Kidney (tissue), 13 donors: ENCODE measurements at regions not wholly inside any gene's neighbourhood (a gene's known extent, or its start where the extent isn't known, plus 50 kb on each side); places are given as distances from the start of the nearest gene placed in this dataset.

Experiments used
- DNase-seq, 5 donors: peaks; one replicate each; pipeline ENCODE4 v3.0.0-alpha.2; 2013 to 2020
- FAIRE-seq: peaks from 2 replicates; lab custom pipeline; 2012; peaks lifted over from hg19 to GRCh38; lab: Jason Lieb, UNC
- H3K27ac ChIP-seq, 2 donors: one replicate each; pipeline ENCODE4 v1.7.0; 2013; ENCODE audit warnings: low read depth in 2 of 2, low read length in 2 of 2, inconsistent platforms in 1 of 2
- H3K27me3 ChIP-seq: one replicate; pipeline ENCODE4 v1.7.1; 2013; ENCODE audit warnings: low read length, inconsistent platforms; ENCODE audit not compliant: control insufficient read depth, insufficient read depth
- H3K36me3 ChIP-seq, 3 donors: one replicate each; pipeline versions ENCODE4 v1.7.0 to v1.7.1; 2013; ENCODE audit warnings: low read length in 3 of 3, control low read depth in 1 of 3, inconsistent platforms in 1 of 3; ENCODE audit not compliant: insufficient read depth in 3 of 3, control insufficient read depth in 2 of 3
- H3K4me1 ChIP-seq, 3 donors: one replicate each; pipeline versions ENCODE4 v1.7.0 to v1.7.1; 2013; ENCODE audit warnings: low read length in 3 of 3, inconsistent platforms in 1 of 3, low read depth in 1 of 3; ENCODE audit not compliant: control insufficient read depth in 2 of 3, insufficient read depth in 2 of 3
- H3K4me3 ChIP-seq, 3 donors: one replicate each; pipeline versions ENCODE4 v1.7.0 to v1.8.1; 2013; ENCODE audit warnings: low read length in 3 of 3, control low read depth in 1 of 3, inconsistent platforms in 1 of 3
- H3K9ac ChIP-seq, 3 donors: one replicate each; pipeline versions ENCODE4 v1.7.0 to v1.7.1; 2013; ENCODE audit warnings: low read length in 3 of 3, control low read depth in 1 of 3, inconsistent platforms in 1 of 3
- H3K9me3 ChIP-seq, 3 donors: one replicate each; pipeline versions ENCODE4 v1.7.0 to v1.7.1; 2013; ENCODE audit warnings: low read length in 3 of 3, control low read depth in 1 of 3, inconsistent platforms in 1 of 3; ENCODE audit not compliant: control insufficient read depth in 2 of 3, insufficient read depth in 1 of 3
- CTCF ChIP-seq: IDR thresholded peaks from 3 replicates; pipeline ENCODE4 v1.5.1; 2012; ENCODE audit warnings: mild to moderate bottlenecking, moderate library complexity, borderline replicate concordance; ENCODE audit not compliant: insufficient read depth; ENCODE audit errors: extremely low read depth
- intact Hi-C: fragments of 100-400 bp; cut with DNase I; formaldehyde crosslinking; loops from one replicate; pipeline ENCODE4 v1.11.1; 2022
- donor health status: control.
- donor health status: control.
- donor health status: control.
- donor health status: control.
- donor health status: control.
- donor health status: DM: yes; HTN: yes; CAD: no.
- donor health status: Normal renal cell carcinoma (clear cell type).

DNA sequence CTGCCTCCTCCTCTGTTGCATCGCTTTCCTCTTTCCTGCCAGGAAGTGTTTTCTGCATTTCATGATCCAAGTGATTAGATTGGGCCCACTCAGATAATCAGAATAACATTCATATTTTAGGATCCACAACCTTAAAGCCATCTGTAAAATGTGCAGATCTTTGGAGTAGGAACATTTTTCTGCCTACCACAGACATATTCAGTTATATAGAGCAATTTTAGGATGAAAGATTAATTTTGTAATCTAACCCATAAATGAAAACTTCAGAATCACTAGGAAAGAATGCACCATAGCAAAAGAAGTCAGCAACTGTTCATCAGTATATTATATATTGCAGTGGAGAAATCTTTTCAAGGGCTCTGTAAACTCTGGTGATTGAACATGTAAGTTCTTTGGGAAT, 659.9 kb upstream of the LUZP2 start:
- Histone ChIP-seq H3K27me3 (no peaks in the 10 kb centered on the region), H3K4me3 (no peak overlapping the region), H3K36me3 (no peaks in the 10 kb centered on the region), H3K9ac (no peak overlapping the region), H3K27ac (no peak overlapping the region), H3K4me1 (no peaks in the 10 kb centered on the region), H3K9me3 (no peaks in the 10 kb centered on the region)
- FAIRE-seq (no peak), DNase-seq (no peak)
- TF ChIP-seq CTCF, result no peak
- intact Hi-C loops, result no loop called here

- Histone ChIP-seq H3K4me1 (no peaks in the 10 kb centered on the region), H3K27me3 (no peaks in the 10 kb centered on the region), H3K9me3 (no peaks in the 10 kb centered on the region), H3K27ac (no peak overlapping the region), H3K36me3 (no peaks in the 10 kb centered on the region), H3K4me3 (no peak overlapping the region), H3K9ac (no peak overlapping the region)
- FAIRE-seq, result no peak
- no peak for TF ChIP-seq CTCF
- DNase-seq, result no peak
- intact Hi-C loops, result no loop called here
Measured at GRCh38 chr11:23840872-23841271, 656.0 kb upstream of the LUZP2 start.

DNA sequence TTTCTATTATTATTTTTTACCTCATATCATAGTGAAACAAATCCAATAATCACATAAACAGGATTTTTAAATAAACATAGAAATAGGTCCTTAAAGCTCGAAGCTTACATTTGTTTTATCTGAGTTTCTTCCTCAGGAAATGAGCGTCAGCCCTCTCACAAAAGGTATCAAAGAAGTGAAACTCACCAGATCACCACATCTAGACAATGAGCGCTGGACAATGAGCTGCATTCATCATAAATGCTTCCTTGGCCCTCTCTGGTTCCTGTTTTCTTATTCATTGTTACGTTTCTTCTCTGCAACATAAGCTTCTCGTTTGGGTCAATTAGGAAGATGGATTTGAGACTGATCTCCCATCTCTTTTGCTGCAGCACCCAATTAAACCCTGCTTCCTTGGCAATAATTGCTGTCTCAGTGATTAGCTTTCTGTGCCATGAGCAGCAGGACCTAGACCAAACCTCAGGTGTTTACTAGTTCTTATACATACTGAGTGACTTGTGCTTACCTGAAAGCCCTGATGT, 649.9 kb upstream of the LUZP2 start:
- no peaks in the 10 kb centered on the region for H3K27me3 ChIP-seq
- no peak overlapping the region for H3K4me3 ChIP-seq
- DNase-seq (no peak), FAIRE-seq (no peak)
- no peaks in the 10 kb centered on the region for H3K9me3 ChIP-seq
- intact Hi-C loops, result no loop called here
- H3K36me3 ChIP-seq, result no peaks in the 10 kb centered on the region
- H3K4me1 ChIP-seq, result no peaks in the 10 kb centered on the region
- no peak overlapping the region for H3K9ac ChIP-seq
- no peak for TF ChIP-seq CTCF
- H3K27ac ChIP-seq, result no peak overlapping the region

- Histone ChIP-seq H3K36me3 (no peaks in the 10 kb centered on the region), H3K9me3 (no peaks in the 10 kb centered on the region), H3K4me3 (no peak overlapping the region), H3K27me3 (no peaks in the 10 kb centered on the region), H3K27ac (no peak overlapping the region), H3K9ac (no peak overlapping the region), H3K4me1 (no peaks in the 10 kb centered on the region)
- TF ChIP-seq CTCF, result no peak
- no peak for DNase-seq
- FAIRE-seq, result no peak
- intact Hi-C loops, result no loop called here
Measured at GRCh38 chr11:23851216-23851615, 645.6 kb upstream of the LUZP2 start.
